ENCODE measurements at regions not wholly inside any gene's neighbourhood (a gene's known extent, or its start where the extent isn't known, plus 50 kb on each side); places are given as distances from the start of the nearest gene placed in this dataset.

- no peak for DNase-seq (ENCODE audit: low read depth)
Measured at GRCh38 chr12:126569706-126570105, 1504.5 kb downstream of the AACS start.

GRCh38 chr12:126570566-126570965 lies 1505.3 kb downstream of the AACS start:
- no peak for DNase-seq (ENCODE audit: low read depth)

GRCh38 chr12:126572170-126572569 lies 1506.9 kb downstream of the AACS start:
- DNase-seq (ENCODE audit: low read depth) = no peak

- DNase-seq (ENCODE audit: low read depth) = no peak
Measured at GRCh38 chr12:126581655-126582054, 1516.4 kb downstream of the AACS start.

- peak; percentile 9 for DNase-seq (ENCODE audit: low read depth)
Measured at GRCh38 chr12:126582231-126582630, 1517.0 kb downstream of the AACS start.

GRCh38 chr12:126588586-126589249 lies 1523.5 kb downstream of the AACS start:
- peak; percentile 9 for DNase-seq (ENCODE audit: low read depth)

- no peak for DNase-seq (ENCODE audit: low read depth)
Measured at GRCh38 chr12:126591533-126591932, 1526.3 kb downstream of the AACS start.

- DNase-seq (ENCODE audit: low read depth) = no peak
Measured at GRCh38 chr12:126601184-126602170, 1536.2 kb downstream of the AACS start.

- no peak for DNase-seq (ENCODE audit: low read depth)
Measured at GRCh38 chr12:126602612-126603011, 1537.4 kb downstream of the AACS start.

- DNase-seq (ENCODE audit: low read depth) = no peak
Measured at GRCh38 chr12:126607157-126607556, 1541.9 kb downstream of the AACS start.

GRCh38 chr12:126607867-126608266 lies 1542.6 kb downstream of the AACS start:
- no peak for DNase-seq (ENCODE audit: low read depth)

GRCh38 chr12:126608607-126609175 lies 1543.5 kb downstream of the AACS start:
- DNase-seq (ENCODE audit: low read depth) = no peak

GRCh38 chr12:126616441-126616840 lies 1551.2 kb downstream of the AACS start:
- DNase-seq (ENCODE audit: low read depth) = no peak

GRCh38 chr12:126617312-126617711 lies 1552.1 kb downstream of the AACS start:
- DNase-seq (ENCODE audit: low read depth) = peak; percentile 15

- DNase-seq (ENCODE audit: low read depth) = no peak
Measured at GRCh38 chr12:126627596-126627995, 1562.4 kb downstream of the AACS start.

- no peak for DNase-seq (ENCODE audit: low read depth)
Measured at GRCh38 chr12:126636821-126637220, 1571.6 kb downstream of the AACS start.

- no peak for DNase-seq (ENCODE audit: low read depth)
Measured at GRCh38 chr12:126644236-126645020, 1579.2 kb downstream of the AACS start.

- DNase-seq (ENCODE audit: low read depth) = no peak
Measured at GRCh38 chr12:126648074-126648473, 1582.8 kb downstream of the AACS start.

GRCh38 chr12:126651133-126651532 lies 1585.9 kb downstream of the AACS start:
- no peak for DNase-seq (ENCODE audit: low read depth)

GRCh38 chr12:126663304-126664094 lies 1598.3 kb downstream of the AACS start:
- DNase-seq (ENCODE audit: low read depth) = peak; percentile 19

- peak; percentile 74 for DNase-seq (ENCODE audit: low read depth)
Measured at GRCh38 chr12:126667339-126667738, 1599.6 kb upstream of the TMEM132C start.

Measured in Daoy (cell line).